ENCODE measurements at regions not wholly inside any gene's neighbourhood (a gene's known extent, or its start where the extent isn't known, plus 50 kb on each side); places are given as distances from the start of the nearest gene placed in this dataset.
"Not testable (repeated sequence)": the region's sequence is repeated elsewhere in the genome, so short reads cannot be mapped to it uniquely, and the experiment has no call there.

- no peaks in the 10 kb centered on the region for H3K9me3 ChIP-seq (ENCODE audit: control insufficient read depth, low read length)
- H3K4me1 ChIP-seq: no peaks in the 10 kb centered on the region
- H3K4me2 ChIP-seq (ENCODE audit: low read length): no peak overlapping the region
- H3K27ac ChIP-seq: no peak overlapping the region
- H3K27me3 ChIP-seq (ENCODE audit: control insufficient read depth, insufficient read depth, low read length): no peaks in the 10 kb centered on the region
- TF ChIP-seq CTCF (IDR thresholded peaks at IDR 0.05): no peak
- no peaks in the 10 kb centered on the region for H3K79me2 ChIP-seq
- no peak overlapping the region for H3K9ac ChIP-seq
- no peaks in the 10 kb centered on the region for H3K36me3 ChIP-seq (ENCODE audit: control insufficient read depth, insufficient read depth, low read length)
- no peak overlapping the region for H3K4me3 ChIP-seq (ENCODE audit: low read depth, low read length)
- H2AFZ ChIP-seq: no peak overlapping the region
Measured at GRCh38 chr1:60697204-60697994, 385.0 kb upstream of the NFIA start.

GRCh38 chr1:60696512-60696911 is 385.8 kb upstream of the NFIA start:
- Histone ChIP-seq H3K36me3 (ENCODE audit: control insufficient read depth, insufficient read depth, low read length) (no peaks in the 10 kb centered on the region), H3K4me3 (ENCODE audit: low read depth, low read length) (no peak overlapping the region), H3K9me3 (ENCODE audit: control insufficient read depth, low read length) (no peaks in the 10 kb centered on the region), H3K9ac (no peak overlapping the region), H3K4me1 (no peaks in the 10 kb centered on the region), H3K4me2 (ENCODE audit: low read length) (no peak overlapping the region), H3K27me3 (ENCODE audit: control insufficient read depth, insufficient read depth, low read length) (no peaks in the 10 kb centered on the region), H3K79me2 (no peaks in the 10 kb centered on the region), H2AFZ (no peak overlapping the region), H3K27ac (no peak overlapping the region)
- no peak for TF ChIP-seq CTCF (IDR thresholded peaks at IDR 0.05)

GRCh38 chr1:60695716-60696171 is 386.6 kb upstream of the NFIA start:
- no peak for TF ChIP-seq CTCF (IDR thresholded peaks at IDR 0.05)
- Histone ChIP-seq H3K27me3 (ENCODE audit: control insufficient read depth, insufficient read depth, low read length) (no peaks in the 10 kb centered on the region), H3K9me3 (ENCODE audit: control insufficient read depth, low read length) (no peaks in the 10 kb centered on the region), H3K4me1 (no peaks in the 10 kb centered on the region), H3K9ac (no peak overlapping the region), H3K4me3 (ENCODE audit: low read depth, low read length) (no peak overlapping the region), H3K4me2 (ENCODE audit: low read length) (no peak overlapping the region), H3K36me3 (ENCODE audit: control insufficient read depth, insufficient read depth, low read length) (no peaks in the 10 kb centered on the region), H3K27ac (no peak overlapping the region), H2AFZ (no peak overlapping the region), H3K79me2 (no peaks in the 10 kb centered on the region)

DNA sequence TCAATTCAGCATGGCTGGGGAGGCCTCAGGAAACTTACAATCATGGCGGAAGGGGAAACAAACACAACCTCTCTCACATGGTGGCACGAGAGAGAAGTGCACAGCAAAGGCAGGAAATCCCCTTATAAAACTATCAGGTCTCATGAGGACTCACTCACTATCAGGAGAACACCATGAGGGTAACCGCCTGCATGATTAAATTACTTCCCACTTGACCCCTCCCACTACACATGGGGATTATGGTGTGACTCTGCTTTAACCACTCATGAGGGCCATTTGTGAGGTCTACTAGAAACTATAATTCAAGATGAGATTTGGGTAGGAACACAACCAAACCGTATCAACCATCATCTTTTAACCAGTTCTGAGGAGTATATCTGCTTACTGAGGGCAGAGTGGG is 387.4 kb upstream of the NFIA start:
- Histone ChIP-seq H3K4me2 (ENCODE audit: low read length) (no peak overlapping the region), H3K4me1 (no peaks in the 10 kb centered on the region), H3K36me3 (ENCODE audit: control insufficient read depth, insufficient read depth, low read length) (no peaks in the 10 kb centered on the region), H2AFZ (no peak overlapping the region), H3K27me3 (ENCODE audit: control insufficient read depth, insufficient read depth, low read length) (no peaks in the 10 kb centered on the region), H3K9ac (no peak overlapping the region), H3K9me3 (ENCODE audit: control insufficient read depth, low read length) (no peaks in the 10 kb centered on the region), H3K4me3 (ENCODE audit: low read depth, low read length) (no peak overlapping the region), H3K27ac (no peak overlapping the region), H3K79me2 (no peaks in the 10 kb centered on the region)
- no peak for TF ChIP-seq CTCF (IDR thresholded peaks at IDR 0.05)

GRCh38 chr1:60692031-60692430 is 390.3 kb upstream of the NFIA start:
- no peak for TF ChIP-seq CTCF (IDR thresholded peaks at IDR 0.05)
- H3K4me1 ChIP-seq: no peaks in the 10 kb centered on the region
- no peak overlapping the region for H3K9ac ChIP-seq

DNA sequence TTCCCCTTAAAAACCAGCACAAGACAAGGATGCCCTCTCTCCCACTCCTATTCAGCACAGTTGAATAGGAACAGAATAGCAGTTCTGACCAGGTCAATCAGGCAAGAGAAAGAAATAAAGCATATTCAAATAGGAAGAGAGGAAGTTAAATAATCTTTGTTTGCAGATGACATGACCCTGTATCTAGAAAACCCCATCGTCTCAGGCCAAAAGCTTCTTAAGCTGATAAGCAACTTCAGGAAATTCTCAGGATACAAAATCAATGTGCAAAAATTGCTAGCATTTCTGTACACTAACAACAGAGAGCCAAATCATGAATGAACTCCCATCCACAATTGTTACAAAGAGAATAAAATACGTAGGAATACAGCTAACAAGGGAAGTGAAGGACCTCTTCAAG is 394.1 kb upstream of the NFIA start:
- not testable (repeated sequence) for H3K4me2 ChIP-seq (ENCODE audit: low read length); H3K9me3 ChIP-seq (ENCODE audit: control insufficient read depth, low read length); H3K79me2 ChIP-seq; H3K36me3 ChIP-seq (ENCODE audit: control insufficient read depth, insufficient read depth, low read length); H2AFZ ChIP-seq; H3K9ac ChIP-seq; H3K4me1 ChIP-seq; H3K27ac ChIP-seq; H3K4me3 ChIP-seq (ENCODE audit: low read depth, low read length); H3K27me3 ChIP-seq (ENCODE audit: control insufficient read depth, insufficient read depth, low read length)

More at GRCh38 chr1:60692031-60692430, 390.3 kb upstream of the NFIA start:
- no peaks in the 10 kb centered on the region for H3K79me2 ChIP-seq
- no peaks in the 10 kb centered on the region for H3K27me3 ChIP-seq (ENCODE audit: control insufficient read depth, insufficient read depth, low read length)
- H2AFZ ChIP-seq: no peak overlapping the region
- no peak overlapping the region for H3K27ac ChIP-seq
- H3K4me2 ChIP-seq (ENCODE audit: low read length): no peak overlapping the region
- no peaks in the 10 kb centered on the region for H3K9me3 ChIP-seq (ENCODE audit: control insufficient read depth, low read length)
- no peaks in the 10 kb centered on the region for H3K36me3 ChIP-seq (ENCODE audit: control insufficient read depth, insufficient read depth, low read length)
- H3K4me3 ChIP-seq (ENCODE audit: low read depth, low read length): no peak overlapping the region
